Breast epithelium (tissue), 3 donors: ENCODE measurements at regions not wholly inside any gene's neighbourhood (a gene's known extent, or its start where the extent isn't known, plus 50 kb on each side); places are given as distances from the start of the nearest gene placed in this dataset.

Source experiments
- POLR2A ChIP-seq: fragments of 450-650 bp; IDR thresholded peaks from one replicate; pipeline ENCODE4 v1.6.1; 2016; ENCODE audit warnings: antibody characterized with exemption, mild to moderate bottlenecking, moderate library complexity
- POLR2AphosphoS5 ChIP-seq, 3 donors: sonication (generic); formaldehyde crosslinking; IDR thresholded peaks; one replicate each; pipeline ENCODE4 v1.6.1; 2017; ENCODE audit warnings: antibody characterized with exemption in 3 of 3
- TF ChIP-seq, protein P1 (sequence below), 3 donors: fragments of 450-650 bp; IDR thresholded peaks; one replicate each; pipeline ENCODE4 v1.5.1; 2016 to 2017; ENCODE audit warnings: antibody characterized with exemption in 3 of 3, mild to moderate bottlenecking in 3 of 3, moderate library complexity in 3 of 3

DNA sequence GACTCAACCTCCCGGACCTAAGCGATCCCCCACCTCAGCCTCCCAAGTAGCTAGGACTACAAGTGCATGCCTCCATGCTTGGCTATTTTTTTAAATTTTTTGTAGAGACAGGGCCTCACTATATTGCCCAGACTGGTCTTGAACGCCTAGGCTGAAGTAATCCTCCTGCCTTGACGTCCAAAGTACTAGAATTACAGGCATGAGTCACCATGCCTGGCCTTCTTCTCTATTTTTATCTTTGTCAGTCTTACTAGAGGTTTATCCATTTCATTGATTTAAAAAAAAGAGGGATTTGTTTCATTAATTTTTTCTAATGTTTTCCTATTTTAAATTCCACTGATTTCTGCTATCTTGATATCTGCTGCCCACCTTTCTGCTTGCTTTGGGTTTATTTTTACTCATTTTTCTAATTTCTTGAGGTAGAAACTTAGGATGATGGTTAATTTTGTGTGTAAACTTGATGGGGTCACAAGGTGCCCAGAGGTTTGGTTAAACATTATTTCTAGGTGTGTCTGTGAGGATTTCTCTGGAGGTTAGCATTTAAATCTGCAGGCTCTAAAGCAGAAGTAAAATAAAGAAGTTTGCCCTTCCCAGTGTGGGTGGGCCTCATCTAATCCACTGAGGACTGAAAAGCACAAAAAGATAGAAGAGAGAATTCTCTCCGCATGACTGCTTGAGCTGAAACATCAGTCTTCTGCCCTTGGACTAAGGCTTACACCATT, 116.2 kb upstream of the DCLK2 start:
- TF ChIP-seq, protein P1, sequence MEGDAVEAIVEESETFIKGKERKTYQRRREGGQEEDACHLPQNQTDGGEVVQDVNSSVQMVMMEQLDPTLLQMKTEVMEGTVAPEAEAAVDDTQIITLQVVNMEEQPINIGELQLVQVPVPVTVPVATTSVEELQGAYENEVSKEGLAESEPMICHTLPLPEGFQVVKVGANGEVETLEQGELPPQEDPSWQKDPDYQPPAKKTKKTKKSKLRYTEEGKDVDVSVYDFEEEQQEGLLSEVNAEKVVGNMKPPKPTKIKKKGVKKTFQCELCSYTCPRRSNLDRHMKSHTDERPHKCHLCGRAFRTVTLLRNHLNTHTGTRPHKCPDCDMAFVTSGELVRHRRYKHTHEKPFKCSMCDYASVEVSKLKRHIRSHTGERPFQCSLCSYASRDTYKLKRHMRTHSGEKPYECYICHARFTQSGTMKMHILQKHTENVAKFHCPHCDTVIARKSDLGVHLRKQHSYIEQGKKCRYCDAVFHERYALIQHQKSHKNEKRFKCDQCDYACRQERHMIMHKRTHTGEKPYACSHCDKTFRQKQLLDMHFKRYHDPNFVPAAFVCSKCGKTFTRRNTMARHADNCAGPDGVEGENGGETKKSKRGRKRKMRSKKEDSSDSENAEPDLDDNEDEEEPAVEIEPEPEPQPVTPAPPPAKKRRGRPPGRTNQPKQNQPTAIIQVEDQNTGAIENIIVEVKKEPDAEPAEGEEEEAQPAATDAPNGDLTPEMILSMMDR (IDR thresholded peaks at IDR 0.05), result no peak
- no peak for TF ChIP-seq POLR2A
- TF ChIP-seq POLR2AphosphoS5 (IDR thresholded peaks at IDR 0.05), result no peak
